Breast epithelium (tissue), 4 donors: ENCODE measurements at regions not wholly inside any gene's neighbourhood (a gene's known extent, or its start where the extent isn't known, plus 50 kb on each side); places are given as distances from the start of the nearest gene placed in this dataset.

ENCODE experiments used
- DNase-seq, 2 donors: peaks; one replicate each; pipeline ENCODE4 v3.0.0-alpha.2; 2019; ENCODE audit warnings: low spot score in 2 of 2
- H3K27ac ChIP-seq, 2 donors: fragments of 200-600 bp; sonication (generic) in 1 of 2; one replicate each; pipeline ENCODE4 v1.5.1; 2016 to 2019; ENCODE audit warnings: mild to moderate bottlenecking in 1 of 2
- H3K27me3 ChIP-seq, 2 donors: fragments of 200-600 bp; sonication (generic) in 1 of 2; one replicate each; pipeline versions ENCODE4 v1.5.1 to v1.6.0; 2017 to 2019; ENCODE audit warnings: control low read depth in 1 of 2, mild to moderate bottlenecking in 1 of 2
- H3K36me3 ChIP-seq: fragments of 200-600 bp; one replicate; pipeline ENCODE4 v1.5.1; 2019
- H3K4me1 ChIP-seq, 2 donors: fragments of 200-600 bp; sonication (generic); one replicate each; pipeline ENCODE4 v1.5.1; 2016 to 2019; ENCODE audit warnings: control low read depth in 1 of 2
- H3K4me3 ChIP-seq, 3 donors: fragments of 200-600 bp; sonication (generic); 1 replicate in 2 of 3; 2 replicates in 1 of 3; pipeline ENCODE4 v1.5.1; 2016 to 2019; ENCODE audit warnings: mild to moderate bottlenecking in 3 of 3, moderate library complexity in 2 of 3
- H3K9me3 ChIP-seq, 2 donors: fragments of 200-600 bp; sonication (generic) in 1 of 2; one replicate each; pipeline ENCODE4 v1.5.1; 2016 to 2019; ENCODE audit warnings: control low read depth in 1 of 2
- CTCF ChIP-seq, 3 donors: fragments of 450-650 bp; IDR thresholded peaks; one replicate each; pipeline ENCODE4 v1.5.1; 2016 to 2017; ENCODE audit warnings: antibody characterized with exemption in 3 of 3, mild to moderate bottlenecking in 3 of 3, moderate library complexity in 3 of 3
- POLR2A ChIP-seq: fragments of 450-650 bp; IDR thresholded peaks from one replicate; pipeline ENCODE4 v1.6.1; 2016; ENCODE audit warnings: antibody characterized with exemption, mild to moderate bottlenecking, moderate library complexity
- POLR2AphosphoS5 ChIP-seq, 3 donors: sonication (generic); formaldehyde crosslinking; IDR thresholded peaks; one replicate each; pipeline ENCODE4 v1.6.1; 2017; ENCODE audit warnings: antibody characterized with exemption in 3 of 3
- intact Hi-C: fragments of 100-400 bp; cut with DNase I; formaldehyde crosslinking; loops from one replicate; pipeline ENCODE4 v1.15.1; 2023; ENCODE audit warnings: low total_unique reads

- H3K4me3 ChIP-seq, result no peak overlapping the region
- TF ChIP-seq CTCF (IDR thresholded peaks at IDR 0.05) (no peak), POLR2AphosphoS5 (IDR thresholded peaks at IDR 0.05) (no peak)
- no peaks in the 10 kb centered on the region for H3K36me3 ChIP-seq
- intact Hi-C loops, result no loop called here
- no peak overlapping the region for H3K27ac ChIP-seq
- no peak for DNase-seq
- H3K27me3 ChIP-seq, result no peaks in the 10 kb centered on the region
- no peaks in the 10 kb centered on the region for H3K4me1 ChIP-seq
- H3K9me3 ChIP-seq, result no peaks in the 10 kb centered on the region
Observed at GRCh38 chr5:101677961-101678360, 618.1 kb downstream of the SLCO4C1 start.

DNA sequence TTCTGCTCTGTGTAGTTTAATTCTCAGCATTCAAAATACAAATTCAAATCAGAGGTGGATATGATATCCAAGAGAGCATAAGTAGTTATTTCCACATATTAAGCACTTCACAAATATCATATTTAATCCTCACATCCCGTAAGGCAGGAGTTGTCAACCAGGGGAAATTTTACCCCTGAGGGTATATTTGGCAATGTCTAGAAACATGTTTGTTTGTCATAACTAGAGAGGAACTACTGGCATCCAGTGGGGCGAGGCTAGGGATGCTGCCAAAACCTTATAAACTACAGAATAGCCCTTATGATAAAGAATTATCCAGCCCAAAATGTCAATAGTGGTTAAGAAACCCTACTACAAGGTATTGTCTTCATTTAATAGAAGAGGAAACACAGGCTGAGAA lies 619.4 kb downstream of the SLCO4C1 start:
- TF ChIP-seq POLR2A (no peak), CTCF (IDR thresholded peaks at IDR 0.05) (no peak)
- intact Hi-C loops, result no loop called here

DNA sequence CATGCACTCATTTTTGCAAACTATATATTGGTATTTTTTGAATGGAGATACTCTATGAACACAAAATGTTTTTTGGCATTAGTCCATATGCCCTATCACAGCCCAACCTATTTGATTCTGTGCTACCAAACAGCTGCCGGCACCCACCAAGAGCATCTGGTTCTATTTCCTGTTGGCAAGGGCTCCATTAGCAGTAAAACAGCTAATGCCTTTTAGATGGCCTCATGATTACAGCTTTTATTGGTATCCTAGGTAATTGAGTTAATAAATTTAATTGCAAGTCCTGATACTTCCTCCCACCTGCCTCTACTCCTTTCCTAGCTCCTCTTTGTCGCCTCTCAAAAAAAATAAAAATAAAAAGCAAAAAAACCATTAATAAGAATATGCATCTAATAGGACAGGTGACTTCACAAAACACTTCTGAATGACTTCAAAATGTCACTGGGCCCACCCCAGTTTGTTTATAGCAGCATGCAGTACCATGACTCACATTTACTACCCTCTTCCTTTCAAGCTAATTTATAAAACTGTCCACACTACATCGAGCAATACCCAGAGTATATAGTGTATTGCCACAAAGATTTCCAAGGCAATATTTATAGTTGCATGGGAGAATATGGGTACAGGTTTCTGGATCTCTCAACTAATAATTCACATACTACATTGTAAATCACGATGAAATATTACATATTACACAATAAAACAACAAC lies 620.4 kb downstream of the SLCO4C1 start:
- intact Hi-C loops, result no loop called here
- TF ChIP-seq POLR2A (no peak), POLR2AphosphoS5 (IDR thresholded peaks at IDR 0.05) (no peak), CTCF (IDR thresholded peaks at IDR 0.05) (no peak)

More for the DNA sequence above, 619.4 kb downstream of the SLCO4C1 start:
- Histone ChIP-seq H3K36me3 (no peaks in the 10 kb centered on the region), H3K27ac (no peak overlapping the region), H3K4me1 (no peaks in the 10 kb centered on the region), H3K27me3 (no peaks in the 10 kb centered on the region), H3K4me3 (no peak overlapping the region), H3K9me3 (no peaks in the 10 kb centered on the region)
- DNase-seq, result no peak

DNA sequence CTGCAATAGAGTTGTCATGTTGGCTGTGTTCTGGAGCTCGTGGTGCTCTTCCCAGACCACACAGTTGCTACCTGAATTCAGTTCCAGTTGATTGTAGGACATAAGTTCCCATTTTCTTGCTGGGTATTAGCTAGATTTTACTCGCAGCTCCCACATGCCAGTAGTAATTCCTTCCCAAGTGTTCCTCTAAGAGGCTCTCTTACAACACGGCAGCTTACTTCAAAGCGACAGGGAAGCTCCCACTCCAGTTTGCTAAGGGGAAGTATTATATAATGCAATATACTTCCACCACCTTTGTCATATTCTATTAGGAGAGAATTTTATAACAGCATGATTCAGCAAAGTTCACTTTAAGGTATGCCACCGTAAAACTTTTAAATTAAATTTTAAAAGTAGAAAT lies 623.0 kb downstream of the SLCO4C1 start:
- no peaks in the 10 kb centered on the region for H3K36me3 ChIP-seq
- no peak for DNase-seq
- H3K4me1 ChIP-seq, result no peaks in the 10 kb centered on the region
- no peaks in the 10 kb centered on the region for H3K27me3 ChIP-seq
- no peaks in the 10 kb centered on the region for H3K9me3 ChIP-seq
- intact Hi-C loops, result no loop called here
- TF ChIP-seq CTCF (IDR thresholded peaks at IDR 0.05) (no peak), POLR2AphosphoS5 (IDR thresholded peaks at IDR 0.05) (no peak), POLR2A (no peak)
- H3K27ac ChIP-seq, result no peak overlapping the region
- no peak overlapping the region for H3K4me3 ChIP-seq

More for the DNA sequence above, 620.4 kb downstream of the SLCO4C1 start:
- H3K27ac ChIP-seq, result no peak overlapping the region
- DNase-seq, result no peak
- no peaks in the 10 kb centered on the region for H3K27me3 ChIP-seq
- H3K36me3 ChIP-seq, result no peaks in the 10 kb centered on the region
- no peak overlapping the region for H3K4me3 ChIP-seq
- H3K4me1 ChIP-seq, result no peaks in the 10 kb centered on the region
- no peaks in the 10 kb centered on the region for H3K9me3 ChIP-seq

- no peak for DNase-seq
- intact Hi-C loops, result no loop called here
- H3K27ac ChIP-seq, result no peak overlapping the region
- TF ChIP-seq POLR2A, result no peak
- no peaks in the 10 kb centered on the region for H3K36me3 ChIP-seq
- no peak overlapping the region for H3K4me3 ChIP-seq
- H3K27me3 ChIP-seq, result no peaks in the 10 kb centered on the region
- H3K4me1 ChIP-seq, result no peaks in the 10 kb centered on the region
- H3K9me3 ChIP-seq, result no peaks in the 10 kb centered on the region
Observed at GRCh38 chr5:101664071-101664791, 631.9 kb downstream of the SLCO4C1 start.
